Chondrocyte (in vitro differentiated cells): ENCODE measurements at regions not wholly inside any gene's neighbourhood (a gene's known extent, or its start where the extent isn't known, plus 50 kb on each side); places are given as distances from the start of the nearest gene placed in this dataset.

Experiments used
- DNase-seq: peaks from one replicate; pipeline ENCODE4 v3.0.0; 2021; ENCODE audit warnings: mixed read lengths, low spot score
- H3K27ac Mint-ChIP-seq: one replicate; pipeline ENCODE4 v1.8.0; 2021; ENCODE audit warnings: mild to moderate bottlenecking, moderate library complexity, mixed read lengths; ENCODE audit not compliant: unreplicated experiment
- H3K27me3 Mint-ChIP-seq: 2 replicates; pipeline ENCODE4 v1.8.0; 2021; ENCODE audit warnings: low read depth, mixed read lengths
- H3K36me3 Mint-ChIP-seq: 2 replicates; pipeline ENCODE4 v1.8.0; 2021; ENCODE audit warnings: low read depth, mixed read lengths
- H3K4me1 Mint-ChIP-seq: 2 replicates; pipeline ENCODE4 v1.8.0; 2021; ENCODE audit warnings: low read depth, mild to moderate bottlenecking, mixed read lengths
- H3K4me3 Mint-ChIP-seq: one replicate; pipeline ENCODE4 v1.8.0; 2021; ENCODE audit warnings: mild to moderate bottlenecking, moderate library complexity, mixed read lengths; ENCODE audit not compliant: unreplicated experiment
- H3K9me3 Mint-ChIP-seq: 2 replicates; pipeline ENCODE4 v1.8.0; 2021; ENCODE audit warnings: low read depth, mixed read lengths
- CTCF ChIP-seq: fragments of 200-600 bp; sonication (generic); IDR thresholded peaks from 2 replicates; pipeline ENCODE4 v1.5.0; 2021; ENCODE audit warnings: antibody characterized with exemption, mild to moderate bottlenecking, moderate library complexity

GRCh38 chrX:9388450-9388849 is 76.4 kb upstream of the TBL1X start:
- no peak overlapping the region for H3K4me3 Mint-ChIP-seq
- TF ChIP-seq CTCF: no peak
- H3K27me3 Mint-ChIP-seq: no peaks in the 10 kb centered on the region
- DNase-seq: no peak
- H3K4me1 Mint-ChIP-seq: no peaks in the 10 kb centered on the region
- no peak overlapping the region for H3K27ac Mint-ChIP-seq
- H3K36me3 Mint-ChIP-seq: no peaks in the 10 kb centered on the region
- peaks cover 3% of the 10 kb centered on the region for H3K9me3 Mint-ChIP-seq

GRCh38 chrX:9390121-9390520 is 74.7 kb upstream of the TBL1X start:
- H3K4me3 Mint-ChIP-seq: no peak overlapping the region
- TF ChIP-seq CTCF: no peak
- peaks cover 3% of the 10 kb centered on the region for H3K9me3 Mint-ChIP-seq
- no peaks in the 10 kb centered on the region for H3K27me3 Mint-ChIP-seq
- H3K4me1 Mint-ChIP-seq: peaks cover 4% of the 10 kb centered on the region
- DNase-seq: no peak
- no peak overlapping the region for H3K27ac Mint-ChIP-seq
- no peaks in the 10 kb centered on the region for H3K36me3 Mint-ChIP-seq

- H3K4me1 Mint-ChIP-seq: peaks cover 4% of the 10 kb centered on the region
- no peak for TF ChIP-seq CTCF
- H3K27me3 Mint-ChIP-seq: no peaks in the 10 kb centered on the region
- no peaks in the 10 kb centered on the region for H3K36me3 Mint-ChIP-seq
- H3K9me3 Mint-ChIP-seq: peaks cover 3% of the 10 kb centered on the region
- DNase-seq: no peak
- no peak overlapping the region for H3K4me3 Mint-ChIP-seq
- no peak overlapping the region for H3K27ac Mint-ChIP-seq
Observed at GRCh38 chrX:9390693-9391368, 74.0 kb upstream of the TBL1X start.

- no peak overlapping the region for H3K4me3 Mint-ChIP-seq
- H3K36me3 Mint-ChIP-seq: no peaks in the 10 kb centered on the region
- H3K27me3 Mint-ChIP-seq: no peaks in the 10 kb centered on the region
- peaks cover 3% of the 10 kb centered on the region for H3K9me3 Mint-ChIP-seq
- DNase-seq: no peak
- TF ChIP-seq CTCF: no peak
- peaks cover 16% of the 10 kb centered on the region for H3K4me1 Mint-ChIP-seq
- no peak overlapping the region for H3K27ac Mint-ChIP-seq
Observed at GRCh38 chrX:9392445-9392844, 72.4 kb upstream of the TBL1X start.

GRCh38 chrX:9393571-9393970 is 71.3 kb upstream of the TBL1X start:
- Mint-ChIP-seq H3K9me3 (peaks cover 3% of the 10 kb centered on the region), H3K27ac (no peak overlapping the region), H3K27me3 (no peaks in the 10 kb centered on the region), H3K36me3 (no peaks in the 10 kb centered on the region), H3K4me1 (peaks cover 16% of the 10 kb centered on the region), H3K4me3 (no peak overlapping the region)
- no peak for TF ChIP-seq CTCF
- no peak for DNase-seq
